ENCODE measurements at regions not wholly inside any gene's neighbourhood (a gene's known extent, or its start where the extent isn't known, plus 50 kb on each side); places are given as distances from the start of the nearest gene placed in this dataset.

- TF ChIP-seq CTCF (IDR thresholded peaks at IDR 0.05), result no peak
- peaks cover 5 to 7% of the 10 kb centered on the region in 2 experiments for H3K9me3 ChIP-seq (ENCODE audit: control insufficient read depth in 1 of 2, insufficient read depth in 1 of 2, low read length in 2 of 2)
- no peaks in the 10 kb centered on the region for H3K4me1 Mint-ChIP-seq (ENCODE audit: low read depth)
- intact Hi-C loops (cut with DNase I, micrococcal nuclease), result no loop called here
- POLR2A ChIA-PET, result no interaction called here
- H3K27me3 Mint-ChIP-seq, result no peaks in the 10 kb centered on the region
- H3K4me1 ChIP-seq (ENCODE audit: insufficient read depth, low read length), result no peaks in the 10 kb centered on the region
- no peaks in the 10 kb centered on the region for H3K27me3 ChIP-seq (ENCODE audit: control insufficient read depth in 1 of 2, insufficient read depth in 2 of 2, low read length in 2 of 2)
- no peak for ATAC-seq (ENCODE audit: poor library complexity)
- no peak overlapping the region for H3K4me3 ChIP-seq (ENCODE audit: low read length)
- no peak overlapping the region for H3K4me3 Mint-ChIP-seq
- H3K9me3 Mint-ChIP-seq, result peaks cover 11% of the 10 kb centered on the region
- no peak overlapping the region for H3K27ac ChIP-seq (ENCODE audit: low read depth in 1 of 2, low read length in 2 of 2)
- DNase-seq, result no peak
- CTCF ChIA-PET, result interaction anchor here (1.0 kb wide), 1 partner anchor 20 kb away, joined by 3 read pairs; no protein-coding TSS in a partner anchor
- no peak overlapping the region for H3K27ac Mint-ChIP-seq
- no peaks in the 10 kb centered on the region for H3K36me3 ChIP-seq (ENCODE audit: insufficient read depth, low read length)
- no peaks in the 10 kb centered on the region for H3K36me3 Mint-ChIP-seq (ENCODE audit: low read depth)
Measured at GRCh38 chr5:129362456-129362855, 97.6 kb upstream of the ADAMTS19 start.

- intact Hi-C loops (cut with DNase I, micrococcal nuclease), result no loop called here
- no peaks in the 10 kb centered on the region for H3K27me3 Mint-ChIP-seq
- no peak overlapping the region for H3K4me3 ChIP-seq (ENCODE audit: low read length)
- ChIA-PET POLR2A (no interaction called here), CTCF (no interaction called here)
- no peak overlapping the region for H3K27ac ChIP-seq (ENCODE audit: low read depth in 1 of 2, low read length in 2 of 2)
- ATAC-seq (ENCODE audit: poor library complexity), result no peak
- H3K36me3 ChIP-seq (ENCODE audit: insufficient read depth, low read length), result no peaks in the 10 kb centered on the region
- H3K4me3 Mint-ChIP-seq, result no peak overlapping the region
- no peaks in the 10 kb centered on the region for H3K4me1 Mint-ChIP-seq (ENCODE audit: low read depth)
- no peak for DNase-seq
- no peaks in the 10 kb centered on the region for H3K4me1 ChIP-seq (ENCODE audit: insufficient read depth, low read length)
- peaks cover 5 to 7% of the 10 kb centered on the region in 2 experiments for H3K9me3 ChIP-seq (ENCODE audit: control insufficient read depth in 1 of 2, insufficient read depth in 1 of 2, low read length in 2 of 2)
- H3K9me3 Mint-ChIP-seq, result peaks cover 11% of the 10 kb centered on the region
- no peaks in the 10 kb centered on the region for H3K36me3 Mint-ChIP-seq (ENCODE audit: low read depth)
- no peak for TF ChIP-seq CTCF (IDR thresholded peaks at IDR 0.05)
- H3K27ac Mint-ChIP-seq, result no peak overlapping the region
- no peaks in the 10 kb centered on the region for H3K27me3 ChIP-seq (ENCODE audit: control insufficient read depth in 1 of 2, insufficient read depth in 2 of 2, low read length in 2 of 2)
Measured at GRCh38 chr5:129363991-129364390, 96.1 kb upstream of the ADAMTS19 start.

GRCh38 chr5:129367883-129368282 lies 92.2 kb upstream of the ADAMTS19 start:
- intact Hi-C loops (cut with DNase I, micrococcal nuclease), result no loop called here
- TF ChIP-seq CTCF (IDR thresholded peaks at IDR 0.05), result no peak

More at GRCh38 chr5:129367883-129368282, 92.2 kb upstream of the ADAMTS19 start:
- ATAC-seq (ENCODE audit: poor library complexity) (no peak), DNase-seq (no peak)
- ChIA-PET POLR2A (no interaction called here), CTCF (no interaction called here)
- no peak overlapping the region for H3K4me3 Mint-ChIP-seq
- H3K4me3 ChIP-seq (ENCODE audit: low read length), result no peak overlapping the region
- H3K9me3 Mint-ChIP-seq, result peaks cover 9% of the 10 kb centered on the region
- no peak overlapping the region for H3K27ac Mint-ChIP-seq
- H3K4me1 Mint-ChIP-seq (ENCODE audit: low read depth), result no peaks in the 10 kb centered on the region
- no peaks in the 10 kb centered on the region for H3K27me3 ChIP-seq (ENCODE audit: control insufficient read depth in 1 of 2, insufficient read depth in 2 of 2, low read length in 2 of 2)
- no peaks in the 10 kb centered on the region for H3K36me3 Mint-ChIP-seq (ENCODE audit: low read depth)
- no peaks in the 10 kb centered on the region for H3K36me3 ChIP-seq (ENCODE audit: insufficient read depth, low read length)
- H3K27ac ChIP-seq (ENCODE audit: low read depth in 1 of 2, low read length in 2 of 2), result no peak overlapping the region
- no peaks in the 10 kb centered on the region for H3K4me1 ChIP-seq (ENCODE audit: insufficient read depth, low read length)
- no peaks in the 10 kb centered on the region for H3K27me3 Mint-ChIP-seq
- H3K9me3 ChIP-seq (ENCODE audit: control insufficient read depth in 1 of 2, insufficient read depth in 1 of 2, low read length in 2 of 2), result peaks cover 5 to 7% of the 10 kb centered on the region in 2 experiments
